ENCODE measurements at regions not wholly inside any gene's neighbourhood (a gene's known extent, or its start where the extent isn't known, plus 50 kb on each side); places are given as distances from the start of the nearest gene placed in this dataset.
"Not testable (repeated sequence)": the region's sequence is repeated elsewhere in the genome, so short reads cannot be mapped to it uniquely, and the experiment has no call there.

DNA sequence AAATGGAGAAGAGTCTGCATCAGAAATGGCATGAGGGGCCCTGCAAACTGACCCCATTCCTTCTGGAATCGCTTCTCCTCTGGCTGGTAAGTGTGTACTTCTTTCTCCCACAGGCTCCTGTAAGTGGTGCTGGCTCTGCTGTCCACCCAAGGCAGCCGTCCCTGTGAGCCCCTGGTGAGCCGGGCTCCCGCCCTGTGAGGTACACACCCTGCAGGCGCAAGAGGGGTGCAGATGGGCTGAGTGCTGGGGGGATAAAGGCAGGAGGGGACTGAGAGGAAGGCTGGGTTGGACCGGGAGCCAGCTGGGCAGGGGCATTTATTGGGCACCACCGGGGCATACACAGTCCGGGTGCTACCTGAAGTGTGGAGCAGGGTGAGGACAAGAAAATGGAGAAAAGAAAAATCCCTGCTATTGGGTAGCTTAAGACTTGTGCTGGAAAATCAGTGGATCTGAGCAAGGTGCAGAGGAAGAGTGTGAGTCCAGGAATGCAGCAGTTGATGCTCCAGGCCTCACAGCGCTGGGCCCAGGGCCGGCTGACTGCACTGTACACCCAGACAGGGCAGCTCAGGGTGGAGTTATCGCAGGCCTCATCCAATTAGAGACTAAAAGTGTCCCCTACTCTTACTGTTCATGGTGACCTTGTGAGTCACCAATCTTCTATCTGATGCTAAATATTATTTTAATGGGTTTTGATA is 455.1 kb upstream of the B3GAT1 start:
- no peak for DNase-seq (ENCODE audit: low read depth)

DNA sequence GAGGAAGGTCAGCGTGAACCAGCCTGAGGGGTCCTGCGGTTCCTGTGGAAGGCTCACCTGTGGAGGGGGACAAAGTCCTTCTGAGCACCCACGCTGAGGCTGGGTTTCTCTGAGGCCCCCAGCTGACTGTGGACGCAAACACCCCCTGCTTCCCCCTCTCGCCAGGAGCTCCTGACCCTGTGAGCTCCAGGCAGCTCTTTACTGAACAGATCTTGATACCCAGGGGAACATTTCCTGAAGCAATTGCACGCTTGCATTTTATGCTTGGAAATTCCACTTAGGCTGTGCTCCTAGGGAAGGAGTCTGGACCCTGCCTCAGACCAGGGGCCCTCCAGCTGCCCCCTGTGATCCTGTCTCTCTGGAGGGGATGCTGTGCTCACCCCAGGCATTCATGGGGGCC is 454.2 kb upstream of the B3GAT1 start:
- no peak for DNase-seq (ENCODE audit: low read depth)

DNA sequence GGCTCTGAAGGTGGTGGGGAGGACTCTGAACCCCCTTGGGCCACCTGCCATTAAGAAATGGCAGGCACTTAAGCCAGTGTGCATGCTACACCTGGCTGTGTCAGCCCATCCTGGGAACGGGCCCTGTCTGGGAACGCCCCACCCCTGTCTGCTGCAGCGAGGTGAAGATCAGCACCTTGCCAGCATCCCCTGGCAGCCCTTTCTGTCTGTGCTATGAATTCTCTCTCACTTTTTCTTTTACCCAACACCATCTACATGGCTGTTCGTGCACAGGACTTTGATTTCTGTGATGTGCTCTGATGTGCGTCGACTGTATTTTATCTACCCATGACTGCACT is 452.9 kb upstream of the B3GAT1 start:
- no peak for DNase-seq (ENCODE audit: low read depth)

DNA sequence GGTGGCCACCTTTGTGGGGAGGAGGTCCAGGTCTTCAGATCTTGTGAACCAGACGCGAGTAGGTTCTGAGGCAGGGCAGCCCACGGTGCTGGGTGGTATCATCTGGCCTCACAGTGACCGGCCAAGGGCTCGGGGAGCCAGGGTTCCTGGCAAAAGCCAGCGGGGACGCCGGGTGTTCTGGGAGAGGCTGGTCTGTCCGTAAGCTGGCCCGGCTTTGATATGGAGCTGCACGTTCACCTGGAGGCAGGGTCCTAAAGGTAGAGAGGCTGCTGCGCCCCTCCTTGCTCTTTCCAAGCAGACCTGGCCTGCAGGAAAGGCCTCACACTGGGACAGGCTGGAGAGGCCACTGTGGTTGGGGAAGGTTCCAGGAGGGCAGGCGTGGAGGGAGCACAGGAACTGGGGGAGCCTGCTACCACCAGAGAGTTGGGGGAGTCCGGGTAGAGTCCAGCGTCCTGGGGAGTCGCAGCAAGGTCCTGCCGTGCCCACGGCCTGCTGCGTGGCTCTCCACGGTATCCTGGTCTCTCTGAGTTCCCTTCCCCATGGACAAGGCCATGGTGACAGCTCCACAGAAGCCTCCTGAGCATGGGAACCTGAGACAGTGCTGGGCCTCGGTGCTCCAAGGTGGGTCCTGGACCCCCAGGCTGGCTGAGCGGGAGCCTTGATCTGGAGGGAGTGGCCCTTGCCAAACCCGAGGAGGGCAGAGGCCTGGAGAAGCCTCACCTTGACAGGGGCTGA is 452.4 kb upstream of the B3GAT1 start:
- DNase-seq (ENCODE audit: low read depth), result no peak

DNA sequence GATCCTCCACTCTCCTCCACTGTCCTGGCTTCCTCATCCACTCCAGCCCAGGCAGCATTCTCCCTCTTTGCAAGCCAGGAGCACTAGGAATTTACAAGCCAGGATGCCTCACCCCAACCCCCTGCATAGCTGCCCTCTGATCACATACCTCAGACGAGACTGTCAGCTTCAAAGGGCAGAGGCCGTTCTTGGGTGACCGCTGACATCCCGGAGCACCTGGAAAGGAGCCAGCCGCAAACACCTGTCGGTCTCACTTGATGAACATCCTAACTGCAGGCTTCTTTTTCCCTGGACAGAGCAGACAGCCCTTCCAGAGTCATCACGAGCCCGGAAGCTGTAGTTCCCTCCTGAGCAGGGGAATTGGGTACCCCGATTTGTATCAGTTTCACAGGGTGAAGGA is 451.3 kb upstream of the B3GAT1 start:
- no peak for DNase-seq (ENCODE audit: low read depth)

DNA sequence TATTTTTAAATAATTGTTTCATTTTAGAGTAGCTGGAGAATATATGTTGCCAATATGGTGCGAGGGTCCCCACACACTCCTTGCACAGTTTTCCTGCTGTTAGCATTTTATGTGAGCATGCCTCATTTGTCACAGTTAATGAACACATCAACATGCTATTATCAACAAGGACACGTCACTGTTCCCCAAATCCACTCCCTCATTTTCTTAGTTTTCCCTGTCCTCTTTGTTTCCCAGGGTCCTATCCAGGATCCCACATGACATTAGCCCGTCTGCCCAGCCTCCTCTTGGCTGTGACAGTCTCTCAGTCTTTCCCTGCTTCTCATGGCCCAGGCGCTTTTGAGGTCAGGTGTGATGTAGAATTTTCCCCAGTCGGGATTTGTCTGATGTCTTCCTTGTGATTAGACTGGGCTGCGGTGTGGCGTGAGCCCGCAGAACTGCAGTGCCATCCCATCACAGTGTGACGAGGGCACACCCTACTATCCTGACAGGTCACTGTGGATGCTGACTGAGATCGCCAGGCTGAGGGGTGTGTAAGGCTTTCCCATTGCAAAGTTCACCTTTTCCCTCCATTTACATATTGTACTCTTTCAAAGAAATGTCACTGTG is 450.6 kb upstream of the B3GAT1 start:
- no peak for DNase-seq (ENCODE audit: low read depth)

DNA sequence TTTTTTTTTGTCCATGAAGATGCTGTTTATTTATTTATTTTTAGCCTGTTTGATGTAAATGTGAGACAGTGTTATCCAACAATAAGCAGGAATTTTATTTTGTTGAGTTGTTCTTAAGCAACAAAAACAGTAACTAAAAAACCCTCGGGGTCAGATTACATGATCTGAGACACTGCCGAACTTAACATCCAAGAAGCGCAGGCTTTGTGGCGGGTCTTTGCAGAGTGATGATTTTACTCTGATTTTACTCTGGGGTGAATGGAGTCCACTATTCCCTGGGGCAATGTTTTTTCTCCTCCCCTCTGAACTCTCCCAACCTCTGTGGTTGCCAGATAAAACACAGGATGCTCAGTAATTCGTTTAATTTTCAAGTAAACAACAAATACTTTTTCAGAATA is 450.1 kb upstream of the B3GAT1 start:
- no peak for DNase-seq (ENCODE audit: low read depth)

DNA sequence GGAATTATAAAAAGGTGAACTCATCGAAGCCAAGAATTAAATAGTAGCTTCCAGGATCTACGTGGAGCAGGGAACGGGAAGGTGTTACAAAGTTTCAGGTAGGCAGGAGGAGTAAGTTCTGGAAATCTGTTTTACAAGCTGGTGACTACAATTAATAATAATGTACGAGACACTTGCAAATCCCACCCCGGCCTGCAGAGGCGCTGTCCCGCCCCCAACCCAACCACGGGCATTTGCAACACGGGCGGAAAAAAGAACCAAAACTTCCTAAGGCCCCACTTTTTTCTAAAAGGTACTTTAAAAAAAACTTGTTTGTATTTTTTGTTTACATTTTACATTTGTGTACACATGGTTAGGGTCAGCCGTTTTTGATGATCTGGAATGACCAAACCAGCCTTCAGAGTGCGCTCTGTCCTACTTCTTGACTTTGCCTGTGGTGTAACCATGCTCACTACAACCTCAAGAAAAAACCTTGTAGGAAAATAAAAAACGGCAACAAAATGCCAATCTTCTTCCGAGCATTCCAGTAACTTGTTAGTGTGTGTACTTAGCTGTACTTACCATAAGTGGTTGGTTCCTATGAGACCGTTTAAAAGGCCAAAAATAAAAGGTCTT is 449.6 kb upstream of the B3GAT1 start:
- DNase-seq (ENCODE audit: low read depth), result no peak

DNA sequence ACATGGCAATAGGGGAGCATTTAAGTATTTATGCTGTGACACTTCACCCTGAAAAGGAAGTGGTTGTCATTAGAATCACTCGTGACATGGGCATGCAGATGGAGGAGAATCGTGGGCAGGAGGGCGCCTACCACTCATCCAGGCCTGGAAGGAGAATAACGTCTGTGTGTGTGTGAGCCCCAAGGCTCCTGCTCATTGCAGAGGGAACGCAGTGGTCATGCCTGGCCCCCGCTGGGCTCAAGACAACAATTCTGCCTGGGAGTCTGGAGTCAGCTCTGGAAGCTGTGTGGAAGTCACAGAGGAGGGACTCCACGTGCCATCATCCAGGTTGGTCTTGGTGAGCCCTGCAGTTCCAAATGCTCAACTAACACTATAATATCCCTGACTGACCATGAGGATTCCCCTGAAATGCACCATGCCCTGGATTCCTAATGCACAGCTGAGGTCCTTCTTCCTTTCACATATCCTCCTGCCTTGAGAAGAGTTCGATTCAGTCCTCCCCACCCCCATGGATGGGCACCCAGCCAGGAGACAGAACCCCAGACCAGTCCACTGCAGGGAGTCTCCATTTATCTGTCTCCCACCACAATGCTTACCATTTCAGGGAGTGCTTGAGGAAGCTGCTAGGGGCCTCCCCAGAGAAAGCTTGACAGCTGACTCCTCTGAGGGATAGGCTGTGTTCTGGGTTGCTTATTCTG is 446.9 kb upstream of the B3GAT1 start:
- DNase-seq (ENCODE audit: low read depth), result no peak

DNA sequence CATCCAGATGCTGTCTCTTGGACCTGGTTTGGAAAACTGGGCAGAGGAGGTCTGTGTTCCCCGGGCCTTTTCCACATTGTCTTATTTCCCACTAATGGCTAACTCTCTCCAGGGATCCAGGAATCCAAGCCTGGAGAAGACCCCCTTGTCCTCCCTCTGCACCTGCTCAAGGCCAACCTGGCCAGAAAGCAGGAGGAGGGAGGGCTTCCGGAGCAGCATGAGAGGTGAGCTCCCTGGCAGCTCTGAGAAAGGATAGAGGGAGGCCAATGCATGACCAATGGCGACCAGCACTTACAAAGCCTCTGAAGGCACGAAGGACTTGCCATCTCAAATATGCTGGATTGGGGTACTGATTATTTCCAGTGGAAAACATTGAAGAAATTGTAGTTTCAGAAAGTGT is 445.0 kb upstream of the B3GAT1 start:
- DNase-seq (ENCODE audit: low read depth), result no peak

DNA sequence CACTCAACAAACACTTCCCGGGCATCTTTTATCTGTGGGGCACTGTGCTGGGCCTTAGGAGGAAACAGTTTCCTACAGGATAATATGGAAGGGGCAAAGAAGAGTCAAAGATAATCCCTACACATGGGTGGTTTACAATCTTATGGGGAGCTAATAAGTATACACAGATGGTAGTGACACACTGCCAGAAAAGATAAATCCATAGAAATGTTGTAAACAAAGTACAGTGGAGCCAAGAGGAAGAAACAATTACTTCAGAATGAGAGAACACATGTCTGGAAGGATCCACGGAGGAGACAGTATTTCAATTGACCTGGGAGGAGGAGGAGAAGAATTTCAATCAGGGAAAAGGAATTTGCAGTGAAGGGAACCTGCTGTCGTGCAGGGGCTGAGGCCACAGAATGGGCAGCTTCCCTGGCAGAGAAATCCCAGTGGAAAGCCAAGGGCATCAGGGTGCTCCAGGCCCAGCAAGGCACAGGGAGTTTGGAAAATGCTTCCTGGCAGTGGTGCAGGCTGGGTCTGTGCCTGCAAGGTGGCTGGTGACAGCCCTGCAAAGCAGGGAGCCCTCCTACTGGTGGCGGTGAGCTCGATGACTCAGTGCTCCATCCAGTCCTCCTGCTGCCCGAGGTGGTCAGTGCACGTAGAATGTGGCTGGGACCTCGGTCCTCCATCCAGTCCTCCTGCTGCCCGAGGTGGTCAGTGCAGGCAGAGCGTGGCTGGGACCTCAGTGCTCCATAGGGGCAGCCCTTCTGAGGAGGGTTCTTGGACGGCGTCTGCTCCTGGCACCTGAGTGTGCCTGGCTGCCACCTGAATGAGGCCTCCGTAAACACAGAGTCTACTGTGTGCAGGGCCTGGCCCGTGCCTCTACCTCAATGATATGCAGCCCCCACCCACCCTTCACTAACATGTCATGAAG is 444.3 kb upstream of the B3GAT1 start:
- no peak for DNase-seq (ENCODE audit: low read depth)

DNA sequence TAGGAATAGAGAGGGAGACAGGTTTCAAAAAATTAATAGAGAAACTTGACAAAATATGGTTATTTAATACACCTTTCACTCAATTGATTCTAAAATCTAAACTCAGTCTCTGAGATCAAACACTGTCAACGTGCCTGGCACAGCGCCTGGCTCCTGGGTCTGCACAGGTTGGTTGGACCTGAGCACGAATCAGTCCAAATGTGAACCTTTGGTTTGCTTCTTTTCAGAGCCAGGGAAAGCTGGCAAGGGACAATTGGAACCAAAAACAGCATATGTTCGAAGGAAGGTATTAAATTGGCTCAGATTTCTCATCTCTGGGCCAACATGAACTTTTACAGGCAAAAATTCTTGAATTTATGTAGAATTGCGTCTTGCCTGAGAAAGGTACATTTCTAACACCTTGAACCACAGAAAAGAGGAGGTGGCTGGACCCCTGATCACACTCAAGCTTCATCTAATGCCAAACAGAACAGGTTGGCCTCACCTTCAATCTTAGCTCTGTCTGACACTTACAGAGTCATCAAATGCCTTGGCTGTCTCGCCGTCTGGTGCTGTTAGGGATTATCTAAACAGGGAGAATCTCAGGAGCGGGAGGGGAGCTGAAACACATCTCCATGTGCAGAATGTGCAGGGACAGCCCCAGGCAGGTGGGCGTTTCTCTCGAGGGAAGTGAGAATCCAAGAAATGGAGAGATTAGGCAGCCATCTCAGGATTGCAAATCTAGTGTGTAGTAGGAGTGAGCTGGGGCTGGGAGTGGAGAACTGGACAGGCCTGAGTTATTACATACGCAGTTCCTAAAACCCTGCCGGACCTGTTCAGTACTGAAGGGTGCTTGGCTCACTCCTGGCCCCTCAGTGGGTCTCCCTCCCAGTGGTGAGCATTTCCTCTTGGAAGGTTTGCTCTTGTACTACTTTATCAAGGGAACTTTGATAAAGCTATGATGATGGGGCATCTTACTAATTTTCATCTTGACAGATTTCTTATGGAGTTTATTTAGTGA is 442.2 kb upstream of the B3GAT1 start:
- no peak for DNase-seq (ENCODE audit: low read depth)

DNA sequence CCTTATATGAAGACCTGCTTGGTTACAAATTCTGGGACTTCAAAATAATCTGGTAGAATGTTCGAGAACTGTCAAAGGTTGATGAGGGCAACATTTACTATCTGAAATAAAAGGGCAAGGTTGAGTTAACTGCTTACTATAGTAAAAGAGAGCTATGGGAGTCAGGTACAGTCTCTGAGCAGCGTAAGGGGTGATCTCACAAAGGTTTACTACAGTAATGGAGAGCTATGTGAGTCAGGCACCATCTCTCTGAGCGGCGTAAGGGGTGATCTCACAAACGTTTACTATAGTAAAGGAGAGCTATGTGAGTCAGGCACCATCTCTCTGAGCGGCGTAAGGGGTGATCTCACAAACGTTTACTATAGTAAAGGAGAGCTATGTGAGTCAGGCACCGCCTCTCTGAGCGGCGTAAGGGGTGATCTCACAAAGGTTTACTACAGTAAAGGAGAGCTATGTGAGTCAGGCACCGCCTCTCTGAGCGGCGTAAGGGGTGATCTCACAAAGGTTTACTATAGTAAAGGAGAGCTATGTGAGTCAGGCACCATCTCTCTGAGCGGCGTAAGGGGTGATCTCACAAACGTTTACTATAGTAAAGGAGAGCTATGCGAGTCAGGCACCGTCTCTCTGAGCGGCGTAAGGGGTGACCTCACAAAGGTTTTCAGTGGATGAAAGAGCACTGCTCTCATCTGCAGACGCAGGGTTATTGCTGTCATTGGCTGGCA is 439.6 kb upstream of the B3GAT1 start:
- not testable (repeated sequence) for DNase-seq (ENCODE audit: low read depth)

DNA sequence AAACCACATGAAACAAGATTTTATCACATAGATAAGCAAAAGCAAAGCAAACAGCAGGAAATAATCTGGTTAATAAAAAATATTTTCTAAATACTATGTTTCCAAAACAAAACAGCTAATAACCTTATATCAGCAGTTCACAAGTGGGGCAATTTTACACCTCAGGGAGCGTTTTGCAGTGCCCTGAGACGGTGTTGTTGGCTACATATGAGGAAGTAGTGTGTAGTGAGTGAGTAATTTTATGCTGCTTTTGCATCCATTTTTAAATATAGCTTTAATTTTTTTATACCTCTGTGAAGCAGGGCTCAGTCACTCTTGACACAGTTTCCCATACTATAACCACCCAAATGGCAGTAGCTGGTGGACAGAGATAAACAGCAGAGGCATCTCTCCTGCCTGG is 438.5 kb upstream of the B3GAT1 start:
- DNase-seq (ENCODE audit: low read depth), result no peak

DNA sequence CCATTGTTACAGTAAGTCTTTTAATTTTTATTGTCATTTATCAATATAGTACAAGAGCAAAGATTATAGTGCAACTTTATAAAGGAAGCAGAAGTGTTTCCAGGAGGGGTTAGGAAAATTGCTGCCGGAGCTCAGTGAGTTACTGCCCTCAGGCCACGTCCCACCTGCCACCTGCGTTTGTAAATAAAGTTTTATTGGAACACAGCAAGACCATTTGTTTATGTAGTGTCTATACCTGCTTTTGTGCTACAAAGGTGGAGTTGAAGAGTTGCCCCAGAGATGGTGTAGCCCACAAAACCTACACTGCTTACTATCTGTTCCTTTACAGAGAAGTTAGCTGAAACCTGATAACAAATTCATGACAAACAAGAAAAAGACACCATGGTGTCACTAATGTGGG is 437.8 kb upstream of the B3GAT1 start:
- no peak for DNase-seq (ENCODE audit: low read depth)

DNA sequence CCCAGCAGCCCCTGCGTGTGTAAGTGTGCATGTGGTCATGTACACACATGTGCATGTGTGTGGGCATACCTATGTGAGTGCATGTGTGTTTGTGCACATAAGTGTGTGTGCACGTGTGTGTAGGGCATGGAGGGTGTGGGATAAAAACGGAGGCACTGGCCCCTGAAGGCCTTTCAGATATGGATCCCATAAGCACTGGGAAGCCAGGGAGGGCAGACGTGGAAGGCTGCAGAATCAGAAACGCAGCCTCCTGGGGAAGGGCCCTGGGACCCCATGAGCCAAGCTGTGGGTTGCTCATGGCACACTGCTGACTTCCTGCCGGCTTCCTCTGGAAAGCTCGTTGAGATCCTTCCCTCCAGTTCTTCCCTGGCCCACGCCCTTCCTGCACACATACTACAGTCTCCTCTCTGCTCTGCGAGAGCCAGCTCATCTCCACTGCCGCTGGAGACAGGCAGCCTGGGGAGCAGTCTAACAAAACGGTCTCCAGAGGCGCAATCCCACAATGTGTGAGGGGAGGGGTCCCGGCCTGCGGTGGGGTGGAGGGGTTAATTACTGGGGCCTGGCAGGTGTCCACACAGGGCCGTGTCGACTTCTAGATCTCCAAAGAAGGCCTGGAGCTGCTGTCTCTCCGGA is 435.2 kb upstream of the B3GAT1 start:
- no peak for DNase-seq (ENCODE audit: low read depth)

DNA sequence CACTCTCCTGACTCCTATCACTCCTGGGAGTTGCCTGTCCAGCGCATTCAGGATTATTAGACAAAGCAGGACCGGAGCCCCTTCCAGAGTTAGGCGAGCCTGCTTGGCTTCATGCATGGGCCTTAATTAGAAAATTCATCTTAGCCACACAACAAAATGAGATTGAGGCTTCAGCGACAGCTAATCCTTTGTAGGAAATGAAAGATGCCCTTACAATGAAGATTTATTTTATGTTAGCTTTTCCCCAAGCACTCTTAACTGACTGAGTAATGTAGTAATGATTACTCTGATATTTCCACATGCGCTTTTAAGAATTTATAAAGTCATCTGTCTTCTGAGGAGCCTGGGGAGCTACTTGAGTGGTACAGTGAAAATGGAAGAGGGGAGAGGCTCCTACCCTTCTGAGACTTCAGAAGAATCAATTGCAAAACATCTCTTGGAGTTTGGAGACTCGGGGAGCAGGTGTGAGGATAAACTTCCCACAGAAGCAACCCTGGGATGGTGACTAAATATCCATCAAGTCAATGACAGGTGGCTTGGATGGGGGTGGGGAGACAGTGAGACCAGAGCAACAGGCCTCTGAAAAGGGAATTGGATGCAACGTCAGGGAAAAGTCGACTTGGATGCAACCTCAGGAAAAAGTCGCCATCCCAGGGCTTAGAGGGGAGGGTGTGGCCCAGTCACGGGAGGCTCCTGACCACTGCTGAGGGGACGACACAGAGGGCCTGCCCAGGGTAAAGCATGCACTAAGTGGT is 434.5 kb upstream of the B3GAT1 start:
- no peak for DNase-seq (ENCODE audit: low read depth)
